ENCODE measurements at regions not wholly inside any gene's neighbourhood (a gene's known extent, or its start where the extent isn't known, plus 50 kb on each side); places are given as distances from the start of the nearest gene placed in this dataset.

DNA sequence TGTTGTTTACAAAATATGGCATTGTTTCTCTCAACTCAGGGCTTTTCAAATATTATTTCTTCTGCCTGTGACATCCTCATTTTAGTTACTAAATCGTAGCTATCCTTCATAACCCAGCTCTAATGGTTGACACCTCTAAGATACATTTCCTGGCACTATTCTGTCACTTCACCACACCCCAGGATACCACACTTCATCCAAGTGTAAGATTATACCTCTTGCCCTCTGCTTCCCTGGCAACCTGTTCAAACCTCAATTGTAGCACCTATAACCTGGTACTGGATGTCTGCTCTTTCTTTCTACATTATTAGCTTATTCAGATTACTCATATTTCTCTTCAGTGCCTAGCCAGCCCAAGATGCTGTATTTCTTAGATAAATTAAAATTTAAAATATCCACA lies 175.7 kb upstream of the SPIN4 start:
- TF ChIP-seq, protein P1, sequence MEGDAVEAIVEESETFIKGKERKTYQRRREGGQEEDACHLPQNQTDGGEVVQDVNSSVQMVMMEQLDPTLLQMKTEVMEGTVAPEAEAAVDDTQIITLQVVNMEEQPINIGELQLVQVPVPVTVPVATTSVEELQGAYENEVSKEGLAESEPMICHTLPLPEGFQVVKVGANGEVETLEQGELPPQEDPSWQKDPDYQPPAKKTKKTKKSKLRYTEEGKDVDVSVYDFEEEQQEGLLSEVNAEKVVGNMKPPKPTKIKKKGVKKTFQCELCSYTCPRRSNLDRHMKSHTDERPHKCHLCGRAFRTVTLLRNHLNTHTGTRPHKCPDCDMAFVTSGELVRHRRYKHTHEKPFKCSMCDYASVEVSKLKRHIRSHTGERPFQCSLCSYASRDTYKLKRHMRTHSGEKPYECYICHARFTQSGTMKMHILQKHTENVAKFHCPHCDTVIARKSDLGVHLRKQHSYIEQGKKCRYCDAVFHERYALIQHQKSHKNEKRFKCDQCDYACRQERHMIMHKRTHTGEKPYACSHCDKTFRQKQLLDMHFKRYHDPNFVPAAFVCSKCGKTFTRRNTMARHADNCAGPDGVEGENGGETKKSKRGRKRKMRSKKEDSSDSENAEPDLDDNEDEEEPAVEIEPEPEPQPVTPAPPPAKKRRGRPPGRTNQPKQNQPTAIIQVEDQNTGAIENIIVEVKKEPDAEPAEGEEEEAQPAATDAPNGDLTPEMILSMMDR (IDR thresholded peaks at IDR 0.05; ENCODE audit: extremely low read depth in 1 of 2, insufficient read depth in 1 of 2, low read depth in 1 of 2, low read length in 2 of 2): no peak
- no peak for TF ChIP-seq POLR2AphosphoS5 (IDR thresholded peaks at IDR 0.05; ENCODE audit: insufficient read depth, low read depth, low read length)
- no peak for TF ChIP-seq POLR2A (IDR thresholded peaks at IDR 0.05; ENCODE audit: low read depth, low read length)
- no peak for TF ChIP-seq MYC (IDR thresholded peaks at IDR 0.05; ENCODE audit: low read depth, low read length)
- no peak for TF ChIP-seq GATA2 (IDR thresholded peaks at IDR 0.05; ENCODE audit: insufficient read depth, insufficient read length, low read depth, low read length)
- TF ChIP-seq EZH2 (IDR thresholded peaks at IDR 0.05; ENCODE audit: borderline replicate concordance, low read depth, low read length, severe bottlenecking): no peak
- TF ChIP-seq, protein P2, sequence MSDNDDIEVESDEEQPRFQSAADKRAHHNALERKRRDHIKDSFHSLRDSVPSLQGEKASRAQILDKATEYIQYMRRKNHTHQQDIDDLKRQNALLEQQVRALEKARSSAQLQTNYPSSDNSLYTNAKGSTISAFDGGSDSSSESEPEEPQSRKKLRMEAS (IDR thresholded peaks at IDR 0.05; ENCODE audit: insufficient read depth, insufficient read length): no peak
- no peak for TF ChIP-seq FOS (IDR thresholded peaks at IDR 0.05; ENCODE audit: borderline replicate concordance, insufficient read depth, low read length)
- TF ChIP-seq JUN (IDR thresholded peaks at IDR 0.05; ENCODE audit: borderline replicate concordance, insufficient read depth, insufficient read length, low read depth): no peak

All from endothelial cell of umbilical vein (primary cell).